Memory B cell (primary cell): ENCODE measurements at regions not wholly inside any gene's neighbourhood (a gene's known extent, or its start where the extent isn't known, plus 50 kb on each side); places are given as distances from the start of the nearest gene placed in this dataset.

Experiments used
- ATAC-seq: fragments of 150-1000 bp; cut with Tn5 transposase; 2 replicates; pipeline ENCODE4 v1.10.0; 2021; ENCODE audit warnings: low read depth, mild to moderate bottlenecking, moderate library complexity
- DNase-seq, 2 donors: peaks; one replicate each; pipeline ENCODE4 v3.0.0; 2022; ENCODE audit warnings: low spot score in 2 of 2
- H3K27ac Mint-ChIP-seq: one replicate; pipeline ENCODE4 v1.8.0; 2022; ENCODE audit warnings: mild to moderate bottlenecking, moderate library complexity, mixed read lengths
- H3K27me3 Mint-ChIP-seq: one replicate; pipeline ENCODE4 v1.8.0; 2022; ENCODE audit warnings: mixed read lengths
- H3K36me3 Mint-ChIP-seq: one replicate; pipeline ENCODE4 v1.8.0; 2022; ENCODE audit warnings: mild to moderate bottlenecking, mixed read lengths
- H3K4me1 Mint-ChIP-seq: one replicate; pipeline ENCODE4 v1.8.0; 2022; ENCODE audit warnings: mixed read lengths
- H3K4me3 Mint-ChIP-seq: one replicate; pipeline ENCODE4 v1.8.0; 2022; ENCODE audit warnings: mild to moderate bottlenecking, moderate library complexity, mixed read lengths
- H3K9me3 Mint-ChIP-seq: one replicate; pipeline ENCODE4 v1.8.0; 2022; ENCODE audit warnings: mixed read lengths

DNA sequence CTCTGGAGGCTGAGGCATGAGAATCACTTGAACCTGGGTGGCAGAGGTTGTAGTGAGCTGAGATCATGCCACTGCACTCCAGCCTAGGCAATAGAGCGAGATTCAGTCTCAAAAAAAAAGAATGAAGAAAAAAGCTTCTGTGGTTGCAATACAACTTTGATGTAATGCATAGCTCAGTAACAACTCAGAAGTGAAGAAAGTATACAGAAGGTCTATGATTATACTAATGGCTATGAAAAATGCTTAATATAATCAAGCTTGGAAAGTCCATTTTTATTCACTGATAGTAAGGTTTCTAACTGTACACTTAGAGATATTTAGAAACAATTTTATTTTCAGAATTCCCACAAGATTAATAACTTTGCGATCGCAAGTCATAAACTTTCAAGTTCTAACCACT, 88.2 kb upstream of the FRMD6 start:
- no peak for DNase-seq
- H3K36me3 Mint-ChIP-seq, result no peaks in the 10 kb centered on the region
- H3K4me3 Mint-ChIP-seq, result no peak overlapping the region
- no peaks in the 10 kb centered on the region for H3K9me3 Mint-ChIP-seq
- no peak overlapping the region for H3K27ac Mint-ChIP-seq
- no peak for ATAC-seq
- no peaks in the 10 kb centered on the region for H3K4me1 Mint-ChIP-seq
- no peaks in the 10 kb centered on the region for H3K27me3 Mint-ChIP-seq

- H3K27me3 Mint-ChIP-seq, result no peaks in the 10 kb centered on the region
- no peak overlapping the region for H3K27ac Mint-ChIP-seq
- ATAC-seq (no peak), DNase-seq (no peak)
- H3K36me3 Mint-ChIP-seq, result no peaks in the 10 kb centered on the region
- H3K4me3 Mint-ChIP-seq, result no peak overlapping the region
- H3K9me3 Mint-ChIP-seq, result no peaks in the 10 kb centered on the region
- H3K4me1 Mint-ChIP-seq, result no peaks in the 10 kb centered on the region
Measured at GRCh38 chr14:51564460-51564859, 87.2 kb upstream of the FRMD6 start.

DNA sequence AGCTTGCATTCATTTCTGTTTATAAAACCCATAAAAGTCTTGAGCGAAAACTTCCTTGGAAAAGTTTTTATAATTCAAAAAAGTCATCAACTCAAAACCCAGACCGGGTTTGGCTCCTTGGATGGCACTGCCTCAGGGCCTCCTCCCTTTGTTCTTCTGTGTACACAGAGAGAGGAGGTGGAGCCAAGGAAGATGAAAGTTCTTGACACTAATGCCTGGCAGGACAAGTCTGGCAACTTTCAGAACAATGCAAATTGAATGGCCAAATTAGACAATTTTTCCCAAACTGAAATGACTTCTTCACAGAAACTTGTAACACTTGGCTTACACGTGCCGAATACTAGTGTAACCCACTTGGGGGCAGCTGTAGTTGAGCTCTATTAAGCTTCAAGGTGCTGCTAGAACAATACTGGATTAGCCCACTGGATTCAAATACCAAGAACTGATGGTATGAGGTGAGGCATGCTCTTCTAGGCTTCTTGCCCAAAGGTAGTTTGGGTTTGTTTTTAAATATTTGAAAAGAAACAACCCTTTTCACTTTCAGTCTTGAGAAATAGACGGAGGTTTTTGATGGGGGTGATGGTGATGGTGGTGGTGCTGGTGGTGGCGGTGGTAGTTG, 86.6 kb upstream of the FRMD6 start:
- ATAC-seq (no peak), DNase-seq (no peak)
- H3K27me3 Mint-ChIP-seq, result no peaks in the 10 kb centered on the region
- no peaks in the 10 kb centered on the region for H3K36me3 Mint-ChIP-seq
- H3K4me3 Mint-ChIP-seq, result no peak overlapping the region
- H3K27ac Mint-ChIP-seq, result no peak overlapping the region
- H3K9me3 Mint-ChIP-seq, result no peaks in the 10 kb centered on the region
- H3K4me1 Mint-ChIP-seq, result no peaks in the 10 kb centered on the region

DNA sequence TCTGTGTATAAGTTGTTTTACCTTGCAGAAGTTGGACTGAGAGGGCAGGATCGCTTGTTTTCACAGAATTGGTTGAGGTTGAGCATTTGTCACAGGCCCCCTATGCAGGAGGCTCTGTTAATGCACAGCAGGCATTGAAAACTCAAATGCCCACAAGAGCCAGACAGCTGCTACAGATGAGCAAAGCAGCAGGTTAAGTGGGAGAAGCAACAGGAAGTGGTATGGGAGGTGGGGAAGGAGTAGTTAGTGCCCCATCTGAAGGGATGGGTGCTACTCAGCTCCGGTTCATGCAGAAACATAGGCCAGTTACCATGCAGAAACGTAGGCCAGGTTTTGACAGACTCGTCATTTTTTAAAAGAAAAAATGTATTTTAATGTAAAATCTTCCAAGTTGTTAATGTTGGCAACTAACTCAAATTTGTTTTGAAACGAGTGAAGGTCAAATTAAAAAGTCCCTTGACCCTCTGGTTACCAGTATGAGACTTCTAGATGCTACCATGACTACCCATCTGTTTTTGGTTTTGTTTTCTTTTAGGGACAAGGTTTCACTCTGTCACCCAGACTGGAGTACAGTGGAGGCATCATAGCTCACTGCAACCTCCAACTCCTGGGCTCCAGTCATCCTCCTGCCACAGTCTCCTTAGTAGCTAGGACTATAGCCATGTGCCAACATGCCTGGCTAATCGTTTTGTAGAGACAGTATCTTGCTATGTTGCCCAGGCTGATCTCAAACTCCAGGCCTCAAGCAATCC, 84.7 kb upstream of the FRMD6 start:
- Mint-ChIP-seq H3K27me3 (no peaks in the 10 kb centered on the region), H3K4me3 (no peak overlapping the region), H3K36me3 (no peaks in the 10 kb centered on the region), H3K9me3 (no peaks in the 10 kb centered on the region), H3K27ac (no peak overlapping the region), H3K4me1 (no peaks in the 10 kb centered on the region)
- DNase-seq, result no peak
- ATAC-seq, result no peak

DNA sequence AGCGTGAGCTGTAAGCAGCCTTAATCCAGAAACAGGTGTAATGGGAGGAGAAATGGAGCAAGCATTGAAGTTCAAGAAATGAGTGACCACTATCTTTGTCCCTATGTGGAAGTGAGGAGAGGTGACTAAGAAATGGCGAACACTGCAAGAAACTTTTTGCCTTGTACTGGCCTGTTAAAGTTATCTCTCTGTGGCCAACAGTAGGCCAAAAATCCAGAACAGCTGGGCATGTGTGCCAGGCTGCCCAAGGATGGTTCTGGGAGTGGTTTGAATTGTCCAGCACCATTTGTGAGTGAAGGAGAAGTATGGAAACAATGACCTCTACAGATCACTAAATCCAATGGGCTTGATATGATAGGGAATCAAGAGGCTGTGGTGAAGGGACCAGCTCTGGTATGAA, 83.3 kb upstream of the FRMD6 start:
- no peaks in the 10 kb centered on the region for H3K4me1 Mint-ChIP-seq
- H3K36me3 Mint-ChIP-seq, result no peaks in the 10 kb centered on the region
- H3K27me3 Mint-ChIP-seq, result peaks cover 2% of the 10 kb centered on the region
- ATAC-seq (no peak), DNase-seq (no peak)
- no peaks in the 10 kb centered on the region for H3K9me3 Mint-ChIP-seq
- H3K27ac Mint-ChIP-seq, result no peak overlapping the region
- H3K4me3 Mint-ChIP-seq, result no peak overlapping the region

DNA sequence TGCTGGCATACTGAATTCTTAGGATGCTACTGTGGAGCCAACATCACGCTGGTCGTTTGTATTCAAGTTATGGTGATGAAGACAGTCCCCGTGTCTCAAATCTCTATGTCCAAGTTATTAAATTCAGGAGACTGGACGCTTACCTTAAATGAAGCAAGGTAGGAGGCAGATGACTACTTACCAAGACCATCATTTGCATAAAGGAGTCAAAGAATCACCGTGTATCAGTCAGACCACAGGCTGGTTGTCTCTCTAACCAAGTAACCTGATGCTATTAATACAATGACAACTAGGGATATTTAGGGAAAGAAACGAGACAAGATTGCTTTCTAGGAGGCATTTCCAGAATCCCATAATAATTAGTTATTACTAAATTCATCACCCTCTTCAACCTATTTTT, 78.1 kb upstream of the FRMD6 start:
- H3K4me3 Mint-ChIP-seq, result no peak overlapping the region
- H3K27me3 Mint-ChIP-seq, result peaks cover 17% of the 10 kb centered on the region
- no peaks in the 10 kb centered on the region for H3K36me3 Mint-ChIP-seq

DNA sequence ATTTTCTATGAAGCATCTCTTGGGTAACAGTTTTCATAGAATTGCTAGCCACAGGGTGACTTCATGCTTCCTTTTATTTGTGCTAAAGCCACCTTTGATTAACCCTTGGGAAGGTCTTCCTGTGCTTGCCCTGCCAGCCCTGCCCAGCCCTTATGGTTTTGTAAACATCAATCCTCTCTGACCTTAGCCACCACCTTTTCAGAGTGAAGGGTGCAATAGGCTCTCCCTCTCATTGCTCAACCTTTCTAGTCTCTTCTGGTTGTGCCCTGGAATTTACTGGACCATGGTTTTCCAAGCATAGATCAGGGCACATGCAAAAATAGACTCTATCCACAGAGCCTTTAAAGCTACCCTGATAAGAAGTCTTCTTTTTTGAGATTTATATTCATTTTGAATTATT, 77.7 kb upstream of the FRMD6 start:
- DNase-seq (no peak), ATAC-seq (no peak)
- Mint-ChIP-seq H3K4me3 (no peak overlapping the region), H3K4me1 (no peaks in the 10 kb centered on the region), H3K36me3 (no peaks in the 10 kb centered on the region), H3K9me3 (no peaks in the 10 kb centered on the region), H3K27me3 (peaks cover 17% of the 10 kb centered on the region), H3K27ac (no peak overlapping the region)

More for the DNA sequence above, 78.1 kb upstream of the FRMD6 start:
- H3K27ac Mint-ChIP-seq, result no peak overlapping the region
- DNase-seq (no peak), ATAC-seq (no peak)
- H3K9me3 Mint-ChIP-seq, result no peaks in the 10 kb centered on the region
- no peaks in the 10 kb centered on the region for H3K4me1 Mint-ChIP-seq

GRCh38 chr14:51575349-51576116, 76.2 kb upstream of the FRMD6 start:
- H3K27me3 Mint-ChIP-seq, result peaks cover 17% of the 10 kb centered on the region
- H3K9me3 Mint-ChIP-seq, result no peaks in the 10 kb centered on the region
- H3K27ac Mint-ChIP-seq, result no peak overlapping the region
- DNase-seq, result no peak
- no peak for ATAC-seq
- H3K36me3 Mint-ChIP-seq, result no peaks in the 10 kb centered on the region
- H3K4me1 Mint-ChIP-seq, result no peaks in the 10 kb centered on the region
- no peak overlapping the region for H3K4me3 Mint-ChIP-seq

- Mint-ChIP-seq H3K4me1 (no peaks in the 10 kb centered on the region), H3K4me3 (no peak overlapping the region), H3K27me3 (peaks cover 20% of the 10 kb centered on the region), H3K36me3 (no peaks in the 10 kb centered on the region), H3K27ac (no peak overlapping the region), H3K9me3 (no peaks in the 10 kb centered on the region)
- DNase-seq, result no peak
- ATAC-seq, result no peak
Measured at GRCh38 chr14:51576117-51576430, 75.6 kb upstream of the FRMD6 start.

DNA sequence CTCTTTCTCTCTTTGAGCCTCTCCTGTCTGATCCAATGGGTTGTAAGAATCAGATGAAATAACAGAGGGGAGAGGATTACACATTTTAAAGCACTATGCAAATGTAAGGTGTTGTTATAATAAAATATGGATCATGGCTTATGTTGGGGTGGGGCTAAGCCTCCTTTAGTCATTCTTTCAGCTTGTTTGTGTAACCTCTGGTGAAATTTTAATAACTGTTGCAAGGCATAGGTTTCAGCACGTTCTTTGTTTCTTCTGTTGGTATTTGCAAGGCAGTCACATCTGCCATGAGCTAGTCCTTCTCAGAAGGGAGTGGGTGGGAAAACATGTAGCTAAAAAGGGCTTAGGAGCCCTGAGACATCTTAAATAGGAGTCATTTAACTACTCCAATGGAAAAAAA, 74.8 kb upstream of the FRMD6 start:
- no peak overlapping the region for H3K4me3 Mint-ChIP-seq
- ATAC-seq, result no peak
- H3K27me3 Mint-ChIP-seq, result peaks cover 21% of the 10 kb centered on the region
- H3K36me3 Mint-ChIP-seq, result no peaks in the 10 kb centered on the region
- no peak overlapping the region for H3K27ac Mint-ChIP-seq
- no peak for DNase-seq
- H3K9me3 Mint-ChIP-seq, result no peaks in the 10 kb centered on the region
- no peaks in the 10 kb centered on the region for H3K4me1 Mint-ChIP-seq

DNA sequence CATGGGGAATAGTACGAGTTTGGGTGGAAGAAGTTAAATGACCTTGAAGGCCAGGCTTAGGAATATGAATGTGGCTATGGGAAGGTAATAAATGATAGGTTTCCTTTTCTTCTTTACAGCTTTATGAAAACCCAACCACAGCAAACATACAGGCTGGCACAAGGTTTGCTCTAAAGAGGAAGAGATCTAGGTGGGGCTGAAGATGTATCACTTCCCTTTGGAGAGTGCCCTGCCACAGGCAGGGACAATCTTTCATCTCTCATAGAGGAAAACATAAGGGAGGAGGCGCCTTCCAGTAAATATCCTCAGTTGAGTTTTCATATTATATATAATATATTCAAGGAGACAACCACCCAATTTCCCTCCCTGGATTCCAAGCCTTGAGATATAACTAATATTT, 72.9 kb upstream of the FRMD6 start:
- DNase-seq (no peak), ATAC-seq (no peak)
- H3K27ac Mint-ChIP-seq, result no peak overlapping the region
- no peaks in the 10 kb centered on the region for H3K36me3 Mint-ChIP-seq
- H3K9me3 Mint-ChIP-seq, result no peaks in the 10 kb centered on the region
- no peak overlapping the region for H3K4me3 Mint-ChIP-seq
- H3K27me3 Mint-ChIP-seq, result peaks cover 19% of the 10 kb centered on the region
- no peaks in the 10 kb centered on the region for H3K4me1 Mint-ChIP-seq

- Mint-ChIP-seq H3K36me3 (no peaks in the 10 kb centered on the region), H3K4me3 (no peak overlapping the region), H3K4me1 (no peaks in the 10 kb centered on the region), H3K27me3 (peaks cover 11% of the 10 kb centered on the region), H3K27ac (no peak overlapping the region), H3K9me3 (no peaks in the 10 kb centered on the region)
- ATAC-seq (no peak), DNase-seq (no peak)
Measured at GRCh38 chr14:51581017-51581881, 70.5 kb upstream of the FRMD6 start.

DNA sequence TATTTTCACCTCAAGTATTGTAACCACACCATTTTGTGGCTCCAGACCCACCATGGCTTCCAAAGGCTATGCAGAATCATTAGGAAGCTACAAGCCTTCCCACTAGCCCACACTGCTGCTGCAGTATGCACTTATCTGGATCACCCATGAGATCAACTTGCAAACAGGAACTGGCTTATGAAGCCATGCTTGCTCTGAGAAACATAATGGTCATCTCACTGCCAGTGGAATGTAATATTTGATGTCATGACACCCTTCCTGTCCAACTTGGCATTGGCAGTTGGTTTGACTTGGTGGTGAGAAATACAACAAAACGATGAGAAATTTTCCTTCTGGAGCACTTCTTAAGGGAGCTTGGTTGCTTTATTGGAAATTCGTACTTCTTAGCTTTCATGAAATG, 69.3 kb upstream of the FRMD6 start:
- Mint-ChIP-seq H3K36me3 (no peaks in the 10 kb centered on the region), H3K4me3 (no peak overlapping the region), H3K4me1 (no peaks in the 10 kb centered on the region), H3K9me3 (no peaks in the 10 kb centered on the region), H3K27ac (no peak overlapping the region), H3K27me3 (peaks cover 6% of the 10 kb centered on the region)
- ATAC-seq (no peak), DNase-seq (no peak)

DNA sequence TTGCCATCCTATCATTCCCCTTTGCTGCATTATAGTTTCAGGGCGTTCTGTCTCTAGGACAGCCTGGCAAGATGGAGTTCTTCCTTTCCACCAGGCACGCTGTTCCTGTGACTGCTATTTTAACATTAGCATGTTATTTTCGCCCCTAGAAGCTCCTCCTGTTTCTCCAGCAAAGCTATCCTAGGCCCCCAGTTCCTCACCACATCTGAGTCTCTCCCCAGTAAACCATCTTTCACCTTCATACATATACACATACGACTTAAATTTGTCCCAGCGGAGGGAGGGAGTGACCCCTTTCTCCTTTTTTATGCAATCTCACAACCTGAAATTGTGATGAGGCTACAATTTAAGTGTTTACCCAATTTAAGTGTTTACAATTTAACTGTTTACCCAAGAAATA, 66.7 kb upstream of the FRMD6 start:
- no peak for ATAC-seq
- H3K9me3 Mint-ChIP-seq, result no peaks in the 10 kb centered on the region
- H3K4me3 Mint-ChIP-seq, result no peak overlapping the region
- H3K4me1 Mint-ChIP-seq, result no peaks in the 10 kb centered on the region
- H3K36me3 Mint-ChIP-seq, result no peaks in the 10 kb centered on the region
- no peak overlapping the region for H3K27ac Mint-ChIP-seq
- no peak for DNase-seq
- peaks cover 10% of the 10 kb centered on the region for H3K27me3 Mint-ChIP-seq
